H1 (cell line): ENCODE measurements at regions not wholly inside any gene's neighbourhood (a gene's known extent, or its start where the extent isn't known, plus 50 kb on each side); places are given as distances from the start of the nearest gene placed in this dataset.

Experiments
- EGR1 ChIP-seq: IDR thresholded peaks from 2 replicates; pipeline ENCODE4 v1.6.1; 2011; ENCODE audit warnings: low read depth, low read length, borderline replicate concordance
- POU5F1 ChIP-seq: IDR thresholded peaks from 2 replicates; pipeline ENCODE4 v1.6.1; 2011; ENCODE audit warnings: low read depth, mild to moderate bottlenecking, low read length, moderate library complexity
- TAF7 ChIP-seq: optimal IDR thresholded peaks from 2 replicates; pipeline ENCODE3; 2011; ENCODE audit warnings: low read depth, mild to moderate bottlenecking, inconsistent platforms, low read length, moderate library complexity, borderline replicate concordance
- TBP ChIP-seq: IDR thresholded peaks from 2 replicates; pipeline ENCODE4 v1.6.1; 2011; ENCODE audit warnings: low read depth, low read length, improper control_type of control experiment
- TEAD4 ChIP-seq: IDR thresholded peaks from 2 replicates; pipeline ENCODE4 v1.6.1; 2012; ENCODE audit warnings: low read depth, low read length, inconsistent platforms, mixed read lengths
- TF ChIP-seq, protein P1 (sequence below): fragments of 300-600 bp; sonication (generic); IDR thresholded peaks from 2 replicates; pipeline ENCODE4 v1.7.1; 2012; ENCODE audit warnings: low read length, moderate library complexity, mild to moderate bottlenecking, inconsistent platforms; ENCODE audit not compliant: insufficient replicate concordance

DNA sequence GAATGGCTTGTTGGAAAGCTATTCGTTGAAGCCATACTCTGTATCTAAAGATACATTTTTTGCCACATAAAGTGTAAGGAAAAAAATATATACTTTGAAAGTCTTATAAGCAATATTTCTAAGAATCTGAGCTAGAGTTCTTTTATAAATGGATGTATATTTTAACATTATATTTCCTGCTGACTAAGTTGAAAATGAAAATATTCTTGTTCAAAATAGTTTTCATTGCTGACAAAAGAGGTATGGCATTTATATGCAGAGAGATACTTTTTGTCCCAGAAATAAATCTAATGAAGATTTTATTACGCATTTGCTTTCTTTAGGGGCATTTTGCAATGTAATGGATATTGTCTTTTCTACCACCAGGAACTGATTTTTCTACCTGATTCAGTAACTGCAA is 834.9 kb downstream of the LRFN5 start (continued):
- TF ChIP-seq, protein P1, sequence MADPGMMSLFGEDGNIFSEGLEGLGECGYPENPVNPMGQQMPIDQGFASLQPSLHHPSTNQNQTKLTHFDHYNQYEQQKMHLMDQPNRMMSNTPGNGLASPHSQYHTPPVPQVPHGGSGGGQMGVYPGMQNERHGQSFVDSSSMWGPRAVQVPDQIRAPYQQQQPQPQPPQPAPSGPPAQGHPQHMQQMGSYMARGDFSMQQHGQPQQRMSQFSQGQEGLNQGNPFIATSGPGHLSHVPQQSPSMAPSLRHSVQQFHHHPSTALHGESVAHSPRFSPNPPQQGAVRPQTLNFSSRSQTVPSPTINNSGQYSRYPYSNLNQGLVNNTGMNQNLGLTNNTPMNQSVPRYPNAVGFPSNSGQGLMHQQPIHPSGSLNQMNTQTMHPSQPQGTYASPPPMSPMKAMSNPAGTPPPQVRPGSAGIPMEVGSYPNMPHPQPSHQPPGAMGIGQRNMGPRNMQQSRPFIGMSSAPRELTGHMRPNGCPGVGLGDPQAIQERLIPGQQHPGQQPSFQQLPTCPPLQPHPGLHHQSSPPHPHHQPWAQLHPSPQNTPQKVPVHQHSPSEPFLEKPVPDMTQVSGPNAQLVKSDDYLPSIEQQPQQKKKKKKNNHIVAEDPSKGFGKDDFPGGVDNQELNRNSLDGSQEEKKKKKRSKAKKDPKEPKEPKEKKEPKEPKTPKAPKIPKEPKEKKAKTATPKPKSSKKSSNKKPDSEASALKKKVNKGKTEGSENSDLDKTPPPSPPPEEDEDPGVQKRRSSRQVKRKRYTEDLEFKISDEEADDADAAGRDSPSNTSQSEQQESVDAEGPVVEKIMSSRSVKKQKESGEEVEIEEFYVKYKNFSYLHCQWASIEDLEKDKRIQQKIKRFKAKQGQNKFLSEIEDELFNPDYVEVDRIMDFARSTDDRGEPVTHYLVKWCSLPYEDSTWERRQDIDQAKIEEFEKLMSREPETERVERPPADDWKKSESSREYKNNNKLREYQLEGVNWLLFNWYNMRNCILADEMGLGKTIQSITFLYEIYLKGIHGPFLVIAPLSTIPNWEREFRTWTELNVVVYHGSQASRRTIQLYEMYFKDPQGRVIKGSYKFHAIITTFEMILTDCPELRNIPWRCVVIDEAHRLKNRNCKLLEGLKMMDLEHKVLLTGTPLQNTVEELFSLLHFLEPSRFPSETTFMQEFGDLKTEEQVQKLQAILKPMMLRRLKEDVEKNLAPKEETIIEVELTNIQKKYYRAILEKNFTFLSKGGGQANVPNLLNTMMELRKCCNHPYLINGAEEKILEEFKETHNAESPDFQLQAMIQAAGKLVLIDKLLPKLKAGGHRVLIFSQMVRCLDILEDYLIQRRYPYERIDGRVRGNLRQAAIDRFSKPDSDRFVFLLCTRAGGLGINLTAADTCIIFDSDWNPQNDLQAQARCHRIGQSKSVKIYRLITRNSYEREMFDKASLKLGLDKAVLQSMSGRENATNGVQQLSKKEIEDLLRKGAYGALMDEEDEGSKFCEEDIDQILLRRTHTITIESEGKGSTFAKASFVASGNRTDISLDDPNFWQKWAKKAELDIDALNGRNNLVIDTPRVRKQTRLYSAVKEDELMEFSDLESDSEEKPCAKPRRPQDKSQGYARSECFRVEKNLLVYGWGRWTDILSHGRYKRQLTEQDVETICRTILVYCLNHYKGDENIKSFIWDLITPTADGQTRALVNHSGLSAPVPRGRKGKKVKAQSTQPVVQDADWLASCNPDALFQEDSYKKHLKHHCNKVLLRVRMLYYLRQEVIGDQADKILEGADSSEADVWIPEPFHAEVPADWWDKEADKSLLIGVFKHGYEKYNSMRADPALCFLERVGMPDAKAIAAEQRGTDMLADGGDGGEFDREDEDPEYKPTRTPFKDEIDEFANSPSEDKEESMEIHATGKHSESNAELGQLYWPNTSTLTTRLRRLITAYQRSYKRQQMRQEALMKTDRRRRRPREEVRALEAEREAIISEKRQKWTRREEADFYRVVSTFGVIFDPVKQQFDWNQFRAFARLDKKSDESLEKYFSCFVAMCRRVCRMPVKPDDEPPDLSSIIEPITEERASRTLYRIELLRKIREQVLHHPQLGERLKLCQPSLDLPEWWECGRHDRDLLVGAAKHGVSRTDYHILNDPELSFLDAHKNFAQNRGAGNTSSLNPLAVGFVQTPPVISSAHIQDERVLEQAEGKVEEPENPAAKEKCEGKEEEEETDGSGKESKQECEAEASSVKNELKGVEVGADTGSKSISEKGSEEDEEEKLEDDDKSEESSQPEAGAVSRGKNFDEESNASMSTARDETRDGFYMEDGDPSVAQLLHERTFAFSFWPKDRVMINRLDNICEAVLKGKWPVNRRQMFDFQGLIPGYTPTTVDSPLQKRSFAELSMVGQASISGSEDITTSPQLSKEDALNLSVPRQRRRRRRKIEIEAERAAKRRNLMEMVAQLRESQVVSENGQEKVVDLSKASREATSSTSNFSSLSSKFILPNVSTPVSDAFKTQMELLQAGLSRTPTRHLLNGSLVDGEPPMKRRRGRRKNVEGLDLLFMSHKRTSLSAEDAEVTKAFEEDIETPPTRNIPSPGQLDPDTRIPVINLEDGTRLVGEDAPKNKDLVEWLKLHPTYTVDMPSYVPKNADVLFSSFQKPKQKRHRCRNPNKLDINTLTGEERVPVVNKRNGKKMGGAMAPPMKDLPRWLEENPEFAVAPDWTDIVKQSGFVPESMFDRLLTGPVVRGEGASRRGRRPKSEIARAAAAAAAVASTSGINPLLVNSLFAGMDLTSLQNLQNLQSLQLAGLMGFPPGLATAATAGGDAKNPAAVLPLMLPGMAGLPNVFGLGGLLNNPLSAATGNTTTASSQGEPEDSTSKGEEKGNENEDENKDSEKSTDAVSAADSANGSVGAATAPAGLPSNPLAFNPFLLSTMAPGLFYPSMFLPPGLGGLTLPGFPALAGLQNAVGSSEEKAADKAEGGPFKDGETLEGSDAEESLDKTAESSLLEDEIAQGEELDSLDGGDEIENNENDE, result no peak
- TF ChIP-seq TAF7 (no peak), POU5F1 (no peak), TEAD4 (no peak), EGR1 (no peak), TBP (no peak)
